Adrenal gland (tissue), 9 donors: ENCODE measurements at regions not wholly inside any gene's neighbourhood (a gene's known extent, or its start where the extent isn't known, plus 50 kb on each side); places are given as distances from the start of the nearest gene placed in this dataset.

Experiments
- DNase-seq, 7 donors: peaks; one replicate each; pipeline ENCODE4 v3.0.0-alpha.2; 2019 to 2020
- H3K27ac ChIP-seq, 5 donors: fragments of 200-600 bp; sonication (generic) in 4 of 5; 1 replicate in 3 of 5; 2 replicates in 2 of 5; pipeline versions ENCODE4 v1.5.1 to v1.8.0; 2016 to 2020; ENCODE audit warnings: mild to moderate bottlenecking in 1 of 5
- H3K27me3 ChIP-seq: fragments of 200-600 bp; 2 replicates; pipeline ENCODE4 v1.8.0; 2021
- H3K36me3 ChIP-seq, 2 donors: fragments of 200-600 bp; replicated peaks in 1 of 2; 1 replicate in 1 of 2; 2 replicates in 1 of 2; pipeline versions ENCODE4 v1.5.1 to v1.8.0; 2018 to 2022
- H3K4me1 ChIP-seq, 2 donors: fragments of 200-600 bp; replicated peaks in 1 of 2; 1 replicate in 1 of 2; 2 replicates in 1 of 2; pipeline versions ENCODE4 v1.5.1 to v1.8.0; 2018 to 2021
- H3K4me3 ChIP-seq, 4 donors: fragments of 200-600 bp; sonication (generic) in 3 of 4; one replicate each; pipeline ENCODE4 v1.5.1; 2016 to 2018
- H3K9me3 ChIP-seq, 3 donors: fragments of 200-600 bp; sonication (generic) in 1 of 3; replicated peaks in 1 of 3; 1 replicate in 2 of 3; 2 replicates in 1 of 3; pipeline versions ENCODE4 v1.5.1 to v1.8.0; 2016 to 2021
- POLR2A ChIP-seq, 2 donors: fragments of 450-650 bp; IDR thresholded peaks; one replicate each; pipeline ENCODE4 v1.6.1; 2017; ENCODE audit warnings: antibody characterized with exemption in 2 of 2, mild to moderate bottlenecking in 2 of 2, moderate library complexity in 1 of 2
- WGBS, 4 donors: extraction: QIAGEN DNeasy Blood & Tissue Kit in 2 of 4; methylation state at CpG; one replicate each; pipeline versions ENCODE4 v1.1.5 to v1.1.7; 2013 to 2017; 5-methylcytosine and 5-hydroxymethylcytosine counted together
- intact Hi-C, 2 donors: fragments of 100-400 bp; cut with DNase I; formaldehyde crosslinking; loops; one replicate each; pipeline versions ENCODE4 v1.14.1 to v1.15.0; 2022 to 2023
- TF ChIP-seq, protein P1 (sequence below), 6 experiments: fragments of 450-650 bp in 4 of 6; fragments of 200-600 bp in 2 of 6; sonication (generic) in 1 of 6; IDR thresholded peaks; 1 replicate in 5 of 6; 2 replicates in 1 of 6; pipeline versions ENCODE4 v1.5.1 to v1.8.0; 2016 to 2021; ENCODE audit warnings: antibody characterized with exemption in 6 of 6, mild to moderate bottlenecking in 2 of 6, moderate library complexity in 1 of 6
- donor health status: healthy with polysubstance abuse.
- donor health status: Bipolar disorder and iron deficiency.
- donor health status: DM: yes; HTN: yes; CAD: no.
- donor health status: DM: no; HTN: no; CAD: no.
- donor health status: DM: no; HTN: no; CAD: no.

- no peaks in the 10 kb centered on the region for H3K4me1 ChIP-seq
- TF ChIP-seq, protein P1, sequence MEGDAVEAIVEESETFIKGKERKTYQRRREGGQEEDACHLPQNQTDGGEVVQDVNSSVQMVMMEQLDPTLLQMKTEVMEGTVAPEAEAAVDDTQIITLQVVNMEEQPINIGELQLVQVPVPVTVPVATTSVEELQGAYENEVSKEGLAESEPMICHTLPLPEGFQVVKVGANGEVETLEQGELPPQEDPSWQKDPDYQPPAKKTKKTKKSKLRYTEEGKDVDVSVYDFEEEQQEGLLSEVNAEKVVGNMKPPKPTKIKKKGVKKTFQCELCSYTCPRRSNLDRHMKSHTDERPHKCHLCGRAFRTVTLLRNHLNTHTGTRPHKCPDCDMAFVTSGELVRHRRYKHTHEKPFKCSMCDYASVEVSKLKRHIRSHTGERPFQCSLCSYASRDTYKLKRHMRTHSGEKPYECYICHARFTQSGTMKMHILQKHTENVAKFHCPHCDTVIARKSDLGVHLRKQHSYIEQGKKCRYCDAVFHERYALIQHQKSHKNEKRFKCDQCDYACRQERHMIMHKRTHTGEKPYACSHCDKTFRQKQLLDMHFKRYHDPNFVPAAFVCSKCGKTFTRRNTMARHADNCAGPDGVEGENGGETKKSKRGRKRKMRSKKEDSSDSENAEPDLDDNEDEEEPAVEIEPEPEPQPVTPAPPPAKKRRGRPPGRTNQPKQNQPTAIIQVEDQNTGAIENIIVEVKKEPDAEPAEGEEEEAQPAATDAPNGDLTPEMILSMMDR (IDR thresholded peaks at IDR 0.05): no peak
- no peak for TF ChIP-seq POLR2A (IDR thresholded peaks at IDR 0.05)
- 91 to 96% (median 94%) methylated on average over 2 of the region's 2 CpGs for WGBS, 4 donors
Measured at GRCh38 chr15:94107652-94108051, 123.7 kb upstream of the MCTP2 start.

GRCh38 chr15:94105760-94106159, 125.6 kb upstream of the MCTP2 start:
- 42 to 54% (median 53%) methylated on average over 4 of the region's 4 CpGs for WGBS, 4 donors
- DNase-seq: no peak
- Histone ChIP-seq H3K27me3 (no peaks in the 10 kb centered on the region), H3K36me3 (no peaks in the 10 kb centered on the region), H3K27ac (no peak overlapping the region), H3K4me3 (no peak overlapping the region), H3K9me3 (no peaks in the 10 kb centered on the region), H3K4me1 (no peaks in the 10 kb centered on the region)
- intact Hi-C loops: no loop called here
- TF ChIP-seq POLR2A (IDR thresholded peaks at IDR 0.05): no peak
- TF ChIP-seq, protein P1 (IDR thresholded peaks at IDR 0.05): no peak

More at GRCh38 chr15:94107652-94108051, 123.7 kb upstream of the MCTP2 start:
- DNase-seq: no peak
- no peak overlapping the region for H3K4me3 ChIP-seq
- no peaks in the 10 kb centered on the region for H3K36me3 ChIP-seq
- H3K9me3 ChIP-seq: no peaks in the 10 kb centered on the region
- intact Hi-C loops: no loop called here
- H3K27me3 ChIP-seq: peaks cover 1% of the 10 kb centered on the region
- H3K27ac ChIP-seq: no peak overlapping the region

- intact Hi-C loops: no loop called here
- Histone ChIP-seq H3K4me3 (no peak overlapping the region), H3K27me3 (no peaks in the 10 kb centered on the region), H3K9me3 (no peaks in the 10 kb centered on the region), H3K4me1 (no peaks in the 10 kb centered on the region), H3K27ac (no peak overlapping the region), H3K36me3 (no peaks in the 10 kb centered on the region)
- no peak for TF ChIP-seq POLR2A (IDR thresholded peaks at IDR 0.05)
- TF ChIP-seq, protein P1 (IDR thresholded peaks at IDR 0.05): no peak
- WGBS, 4 donors: 59 to 72% (median 63%) methylated on average over 5 of the region's 5 CpGs
- DNase-seq: no peak
Measured at GRCh38 chr15:94100863-94101262, 130.5 kb upstream of the MCTP2 start.

GRCh38 chr15:94099574-94099960, 131.8 kb upstream of the MCTP2 start:
- Histone ChIP-seq H3K9me3 (no peaks in the 10 kb centered on the region), H3K4me3 (no peak overlapping the region), H3K4me1 (no peaks in the 10 kb centered on the region), H3K27me3 (no peaks in the 10 kb centered on the region), H3K27ac (no peak overlapping the region), H3K36me3 (no peaks in the 10 kb centered on the region)
- WGBS, 4 donors: 80 to 88% (median 85%) methylated on average over 3 of the region's 3 CpGs
- no peak for DNase-seq
- TF ChIP-seq, protein P1 (IDR thresholded peaks at IDR 0.05): no peak
- TF ChIP-seq POLR2A (IDR thresholded peaks at IDR 0.05): no peak
- intact Hi-C loops: no loop called here
